HFFc6 (cell line): ENCODE measurements at regions not wholly inside any gene's neighbourhood (a gene's known extent, or its start where the extent isn't known, plus 50 kb on each side); places are given as distances from the start of the nearest gene placed in this dataset.

Experiments used
- DNase-seq: peaks from one replicate; pipeline ENCODE4 v3.0.0-alpha.2; 2018
- H3K27ac Mint-ChIP-seq: 2 replicates; pipeline ENCODE4 v1.8.0; 2020; ENCODE audit warnings: mild to moderate bottlenecking, mixed read lengths
- H3K27me3 Mint-ChIP-seq: 2 replicates; pipeline ENCODE4 v1.8.0; 2021; ENCODE audit warnings: mild to moderate bottlenecking, moderate library complexity, mixed read lengths; ENCODE audit not compliant: insufficient read depth
- H3K36me3 Mint-ChIP-seq: 2 replicates; pipeline ENCODE4 v1.8.0; 2021; ENCODE audit warnings: low read depth, mixed read lengths
- H3K4me1 Mint-ChIP-seq: 2 replicates; pipeline ENCODE4 v1.8.0; 2020; ENCODE audit warnings: low read depth, mixed read lengths
- H3K4me3 Mint-ChIP-seq: 2 replicates; pipeline ENCODE4 v1.8.0; 2020; ENCODE audit warnings: mild to moderate bottlenecking, moderate library complexity, mixed read lengths
- H3K9me3 Mint-ChIP-seq: 2 replicates; pipeline ENCODE4 v1.8.0; 2020; ENCODE audit warnings: mild to moderate bottlenecking, mixed read lengths
- TF ChIP-seq, protein P1 (sequence below): fragments of 200-600 bp; sonication (generic); IDR thresholded peaks from 2 replicates; pipeline ENCODE4 v1.5.0; 2021; ENCODE audit warnings: antibody characterized with exemption, mild to moderate bottlenecking

DNA sequence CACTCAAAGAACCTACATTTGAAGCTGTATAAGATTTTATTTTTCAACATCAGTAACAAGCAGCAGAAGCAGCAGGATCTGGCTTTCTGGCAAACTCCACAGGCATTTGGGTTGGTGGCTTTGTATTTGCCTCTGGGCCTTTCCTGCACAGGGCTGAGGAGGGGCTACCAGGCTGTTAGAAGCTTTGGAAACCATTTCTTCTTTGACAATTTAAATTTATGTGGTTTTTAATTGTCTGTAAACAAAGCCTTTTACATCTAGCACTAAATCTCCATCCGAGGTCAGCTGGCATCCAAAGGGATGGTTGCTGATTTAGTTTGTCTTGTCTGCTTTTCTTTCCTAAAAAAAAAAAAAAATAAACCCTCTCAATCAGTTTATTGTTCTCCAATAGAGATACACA lies 127.5 kb upstream of the OBI1 start:
- Mint-ChIP-seq H3K9me3 (no peaks in the 10 kb centered on the region), H3K4me1 (no peaks in the 10 kb centered on the region), H3K4me3 (no peak overlapping the region), H3K27me3 (no peaks in the 10 kb centered on the region; the same call in 1 of the 2 replicates), H3K27ac (no peak overlapping the region), H3K36me3 (no peaks in the 10 kb centered on the region)
- TF ChIP-seq, protein P1, sequence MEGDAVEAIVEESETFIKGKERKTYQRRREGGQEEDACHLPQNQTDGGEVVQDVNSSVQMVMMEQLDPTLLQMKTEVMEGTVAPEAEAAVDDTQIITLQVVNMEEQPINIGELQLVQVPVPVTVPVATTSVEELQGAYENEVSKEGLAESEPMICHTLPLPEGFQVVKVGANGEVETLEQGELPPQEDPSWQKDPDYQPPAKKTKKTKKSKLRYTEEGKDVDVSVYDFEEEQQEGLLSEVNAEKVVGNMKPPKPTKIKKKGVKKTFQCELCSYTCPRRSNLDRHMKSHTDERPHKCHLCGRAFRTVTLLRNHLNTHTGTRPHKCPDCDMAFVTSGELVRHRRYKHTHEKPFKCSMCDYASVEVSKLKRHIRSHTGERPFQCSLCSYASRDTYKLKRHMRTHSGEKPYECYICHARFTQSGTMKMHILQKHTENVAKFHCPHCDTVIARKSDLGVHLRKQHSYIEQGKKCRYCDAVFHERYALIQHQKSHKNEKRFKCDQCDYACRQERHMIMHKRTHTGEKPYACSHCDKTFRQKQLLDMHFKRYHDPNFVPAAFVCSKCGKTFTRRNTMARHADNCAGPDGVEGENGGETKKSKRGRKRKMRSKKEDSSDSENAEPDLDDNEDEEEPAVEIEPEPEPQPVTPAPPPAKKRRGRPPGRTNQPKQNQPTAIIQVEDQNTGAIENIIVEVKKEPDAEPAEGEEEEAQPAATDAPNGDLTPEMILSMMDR, result no peak
- DNase-seq, result no peak

DNA sequence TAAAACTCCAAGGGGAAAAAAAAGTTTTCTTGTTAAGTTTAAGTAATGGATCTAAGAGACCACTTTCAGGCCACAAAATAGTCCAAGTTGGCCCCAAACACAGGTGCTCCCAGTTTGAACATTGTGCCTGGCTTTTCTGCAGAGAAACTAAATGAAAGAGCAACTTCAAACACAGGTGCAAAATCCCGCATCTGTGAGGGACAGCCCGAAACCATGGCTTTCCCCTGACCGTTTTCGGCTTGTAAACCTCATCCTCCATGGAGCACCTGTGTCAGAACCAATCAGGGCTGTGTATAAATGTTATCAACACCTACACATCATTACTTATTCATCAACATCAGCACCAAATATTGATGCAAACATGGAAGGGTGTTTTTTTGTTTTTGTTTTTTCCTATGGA lies 126.8 kb upstream of the OBI1 start:
- Mint-ChIP-seq H3K4me3 (no peak overlapping the region), H3K27me3 (no peaks in the 10 kb centered on the region; the same call in 1 of the 2 replicates), H3K36me3 (no peaks in the 10 kb centered on the region), H3K27ac (no peak overlapping the region), H3K4me1 (no peaks in the 10 kb centered on the region), H3K9me3 (no peaks in the 10 kb centered on the region)
- no peak for DNase-seq
- TF ChIP-seq, protein P1, result no peak

DNA sequence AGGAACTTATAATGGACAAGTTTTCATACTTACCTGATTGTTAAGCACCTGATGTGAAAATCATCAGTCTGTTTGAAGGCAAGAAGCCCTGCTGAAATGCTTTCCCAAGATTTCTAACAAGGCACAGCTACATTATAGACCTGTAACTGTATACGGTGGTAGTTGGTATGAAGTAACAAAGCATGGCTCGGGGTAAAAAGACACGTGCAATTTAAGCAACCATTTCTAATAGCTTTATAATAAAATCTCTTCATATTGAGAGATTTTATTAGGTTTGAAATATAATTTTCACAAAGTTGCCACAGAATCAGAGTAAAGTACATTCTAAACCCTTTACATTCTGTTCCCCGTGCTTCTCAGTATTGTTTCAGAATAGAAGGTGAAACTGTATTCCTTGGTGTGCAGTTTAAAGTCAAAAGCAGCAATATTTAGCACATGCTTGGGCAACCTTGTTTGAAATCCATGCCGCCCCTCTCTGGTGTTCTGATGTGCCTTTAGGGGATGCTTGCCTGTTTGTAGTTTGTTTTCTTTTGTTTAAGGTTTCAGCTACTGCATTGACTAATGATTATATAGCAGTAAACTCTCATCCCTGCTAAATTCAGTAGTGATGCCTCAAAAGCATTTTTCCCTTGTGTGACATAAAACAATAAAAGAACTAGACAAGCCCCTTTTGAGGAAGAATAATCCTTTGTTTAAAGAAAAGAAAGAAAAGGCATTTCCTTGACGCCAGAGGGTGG lies 125.2 kb upstream of the OBI1 start:
- Mint-ChIP-seq H3K4me1 (no peaks in the 10 kb centered on the region), H3K9me3 (no peaks in the 10 kb centered on the region), H3K27me3 (no peaks in the 10 kb centered on the region; the same call in 1 of the 2 replicates), H3K4me3 (no peak overlapping the region), H3K36me3 (no peaks in the 10 kb centered on the region), H3K27ac (no peak overlapping the region)
- DNase-seq, result no peak
- TF ChIP-seq, protein P1, result no peak

DNA sequence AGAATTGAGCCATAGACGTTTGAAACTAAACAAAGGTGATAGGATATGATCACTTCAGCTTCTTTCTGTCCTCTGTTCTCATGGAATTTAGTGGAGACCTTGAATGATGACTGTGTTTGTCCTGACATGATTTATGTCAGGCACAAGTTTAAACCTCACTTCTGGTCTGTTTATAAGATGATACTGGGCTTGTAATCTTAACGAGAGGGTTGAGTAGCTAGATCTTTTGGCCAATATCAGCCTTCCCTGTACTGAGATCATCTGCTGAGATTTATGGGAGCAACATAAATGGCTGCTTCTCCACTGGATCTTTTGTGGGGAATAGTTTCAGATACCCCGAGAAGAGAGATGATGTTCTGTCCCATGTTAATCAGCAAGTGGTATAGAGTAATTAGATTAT lies 121.8 kb upstream of the OBI1 start:
- H3K4me1 Mint-ChIP-seq, result no peaks in the 10 kb centered on the region
- TF ChIP-seq, protein P1, result no peak
- H3K9me3 Mint-ChIP-seq, result no peaks in the 10 kb centered on the region
- no peak overlapping the region for H3K27ac Mint-ChIP-seq
- no peak for DNase-seq
- no peak overlapping the region for H3K4me3 Mint-ChIP-seq
- no peaks in the 10 kb centered on the region for H3K36me3 Mint-ChIP-seq
- H3K27me3 Mint-ChIP-seq, result no peaks in the 10 kb centered on the region

DNA sequence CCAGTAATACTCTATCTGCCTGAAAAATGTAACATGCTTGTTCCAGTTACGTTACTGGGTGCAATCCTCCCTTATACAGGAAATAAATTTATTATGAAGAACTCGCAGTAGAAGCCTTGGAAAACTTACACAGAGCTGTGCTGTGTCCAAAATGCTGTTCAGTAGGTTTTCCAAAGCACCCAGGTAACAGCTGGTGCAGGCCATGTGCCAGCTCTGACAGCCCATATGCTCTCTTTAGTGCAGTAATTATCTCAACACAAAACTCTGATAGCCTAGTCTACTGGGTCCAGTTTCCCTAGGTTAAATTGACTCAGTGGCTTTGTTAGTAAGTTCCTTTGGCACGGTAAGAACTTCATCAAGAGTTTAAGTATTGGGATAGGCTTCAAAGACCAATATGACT lies 120.7 kb upstream of the OBI1 start:
- Mint-ChIP-seq H3K27me3 (no peaks in the 10 kb centered on the region), H3K27ac (no peak overlapping the region), H3K9me3 (no peaks in the 10 kb centered on the region), H3K4me3 (no peak overlapping the region), H3K36me3 (no peaks in the 10 kb centered on the region), H3K4me1 (no peaks in the 10 kb centered on the region)
- no peak for DNase-seq
- TF ChIP-seq, protein P1, result no peak
